SK-N-MC (cell line): ENCODE measurements at regions not wholly inside any gene's neighbourhood (a gene's known extent, or its start where the extent isn't known, plus 50 kb on each side); places are given as distances from the start of the nearest gene placed in this dataset.

Experiments
- EZH2 ChIP-seq: fragments of 200-600 bp; sonication (generic); IDR thresholded peaks from one replicate; pipeline ENCODE4 v1.6.1; 2017; ENCODE audit warnings: antibody characterized with exemption
- POLR2AphosphoS5 ChIP-seq: IDR thresholded peaks from 2 replicates; pipeline ENCODE4 v1.6.1; 2012; ENCODE audit warnings: mild to moderate bottlenecking, low read depth, low read length, borderline replicate concordance

- TF ChIP-seq POLR2AphosphoS5 (no peak), EZH2 (no peak)
Observed at GRCh38 chr11:116510886-116511650, 261.7 kb downstream of the BUD13 start.
